Stimulated activated CD4-positive, alpha-beta T cell treated with anti-CD3 and anti-CD28 coated beads, Interleukin-15, amount 100 ng/mL, for 48 hours (primary cell): ENCODE measurements at regions not wholly inside any gene's neighbourhood (a gene's known extent, or its start where the extent isn't known, plus 50 kb on each side); places are given as distances from the start of the nearest gene placed in this dataset.

Experiments
- DNase-seq, 2 donors: peaks; one replicate each; pipeline ENCODE4 v3.0.0-alpha.2; 2020; ENCODE audit warnings: low read depth in 2 of 2

GRCh38 chr13:50318887-50319286 lies 303.6 kb downstream of the KCNRG start:
- no peak for DNase-seq

DNA sequence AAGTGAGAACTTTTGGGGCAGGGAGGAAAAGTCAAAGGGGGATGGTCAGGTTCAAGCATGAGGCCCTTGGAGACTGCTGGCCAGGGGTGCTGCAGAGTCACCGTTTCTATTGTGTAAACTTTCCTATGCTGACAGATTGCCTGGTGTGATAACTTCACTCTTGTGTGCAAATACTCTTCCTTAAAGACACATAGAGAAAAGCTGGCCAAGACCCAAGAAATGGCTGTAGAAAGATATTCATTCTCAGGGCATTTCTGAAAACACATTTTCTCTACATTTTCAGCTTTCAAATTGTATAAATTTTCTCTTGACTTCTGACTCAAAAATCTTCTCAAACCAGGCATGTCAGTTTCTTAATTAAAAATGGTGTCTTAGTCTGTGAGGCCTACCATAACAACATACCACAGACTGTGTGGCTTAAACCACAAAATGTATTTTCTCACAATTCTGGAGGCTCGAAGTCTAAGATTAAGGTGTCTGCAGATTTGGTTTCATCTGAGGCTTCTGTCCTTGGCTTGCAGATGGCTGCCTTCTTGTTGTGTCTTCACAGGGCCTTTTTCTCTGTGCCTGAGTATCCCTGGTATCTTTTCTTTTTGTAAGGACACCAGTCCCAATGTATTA lies 304.5 kb downstream of the KCNRG start:
- no peak for DNase-seq

DNA sequence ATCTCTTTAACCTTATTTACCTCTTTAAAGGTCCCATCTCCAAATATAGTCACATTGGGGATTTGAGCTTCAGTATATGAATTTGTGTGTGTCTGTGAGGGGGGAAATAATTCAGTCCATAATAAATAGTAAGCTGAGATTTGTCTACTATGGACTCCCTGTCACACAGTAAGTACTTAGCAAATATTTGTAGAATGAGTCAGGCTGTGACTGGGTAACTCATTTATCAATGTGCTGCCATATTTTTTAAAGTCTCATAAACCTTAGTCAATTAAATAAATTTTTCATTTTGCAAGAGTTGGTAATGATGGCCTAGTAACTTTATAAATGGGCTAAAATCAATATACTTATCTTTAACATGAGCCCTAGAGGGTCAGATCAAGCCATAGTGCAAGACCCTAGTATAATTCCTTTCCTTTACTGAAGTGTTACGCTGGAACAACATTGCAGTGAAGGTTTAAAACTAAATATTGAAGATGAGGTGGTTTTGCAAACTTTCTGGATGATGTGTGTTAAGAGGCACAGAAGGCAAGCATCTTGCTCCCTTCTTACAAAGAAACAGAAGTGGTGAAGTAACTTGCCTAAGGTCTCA lies 305.1 kb downstream of the KCNRG start:
- no peak for DNase-seq

GRCh38 chr13:50322006-50322405 lies 306.8 kb downstream of the KCNRG start:
- DNase-seq: no peak

DNA sequence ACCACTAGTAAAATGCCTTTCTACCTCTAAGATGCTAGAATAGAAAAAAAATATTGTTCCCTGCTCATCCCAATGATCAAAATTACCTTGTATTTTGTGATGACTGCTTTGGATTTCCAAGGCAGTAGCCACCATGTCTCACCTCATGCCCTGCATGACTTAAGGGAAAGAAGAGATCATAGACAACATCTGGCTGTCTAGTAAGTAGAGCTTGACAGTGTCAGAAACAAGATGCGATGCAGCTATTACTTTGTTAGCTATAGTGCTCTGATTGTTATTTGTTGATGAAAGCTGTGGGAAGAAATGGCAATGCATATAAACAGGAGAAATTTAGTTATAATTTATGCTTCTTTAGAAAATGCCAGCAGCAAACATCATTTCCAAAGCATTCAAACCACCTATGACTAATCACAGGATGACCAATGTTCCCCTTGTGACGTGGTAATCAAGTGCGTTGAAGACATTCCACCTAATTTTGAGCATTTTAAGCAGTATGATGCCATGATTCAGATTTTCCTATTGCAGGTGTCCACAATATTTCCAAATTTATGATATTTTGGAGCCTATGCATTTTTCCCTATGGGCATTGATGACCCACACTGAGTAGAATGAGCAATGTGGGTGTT lies 308.3 kb downstream of the KCNRG start:
- DNase-seq: no peak

GRCh38 chr13:50326271-50326670 lies 311.0 kb downstream of the KCNRG start:
- no peak for DNase-seq

DNA sequence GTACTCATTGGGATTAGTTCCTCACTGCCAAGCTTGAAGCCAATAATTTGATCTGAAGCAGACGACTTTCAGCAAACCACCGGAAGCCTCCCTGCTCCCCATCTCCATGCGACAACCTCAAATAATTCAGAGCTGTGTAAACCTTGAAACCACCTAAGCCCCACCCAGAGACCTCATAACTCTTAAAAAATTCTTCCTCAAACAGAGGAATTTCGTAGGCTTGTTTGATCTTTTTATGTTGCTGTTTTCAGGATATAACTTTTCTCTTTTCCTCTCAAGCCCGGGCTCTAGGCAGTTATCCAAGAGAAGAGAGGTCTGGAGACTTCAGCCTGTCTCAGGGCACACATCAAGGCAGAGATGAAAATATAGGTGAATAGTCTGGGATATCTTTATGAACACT lies 311.6 kb downstream of the KCNRG start:
- DNase-seq: no peak

DNA sequence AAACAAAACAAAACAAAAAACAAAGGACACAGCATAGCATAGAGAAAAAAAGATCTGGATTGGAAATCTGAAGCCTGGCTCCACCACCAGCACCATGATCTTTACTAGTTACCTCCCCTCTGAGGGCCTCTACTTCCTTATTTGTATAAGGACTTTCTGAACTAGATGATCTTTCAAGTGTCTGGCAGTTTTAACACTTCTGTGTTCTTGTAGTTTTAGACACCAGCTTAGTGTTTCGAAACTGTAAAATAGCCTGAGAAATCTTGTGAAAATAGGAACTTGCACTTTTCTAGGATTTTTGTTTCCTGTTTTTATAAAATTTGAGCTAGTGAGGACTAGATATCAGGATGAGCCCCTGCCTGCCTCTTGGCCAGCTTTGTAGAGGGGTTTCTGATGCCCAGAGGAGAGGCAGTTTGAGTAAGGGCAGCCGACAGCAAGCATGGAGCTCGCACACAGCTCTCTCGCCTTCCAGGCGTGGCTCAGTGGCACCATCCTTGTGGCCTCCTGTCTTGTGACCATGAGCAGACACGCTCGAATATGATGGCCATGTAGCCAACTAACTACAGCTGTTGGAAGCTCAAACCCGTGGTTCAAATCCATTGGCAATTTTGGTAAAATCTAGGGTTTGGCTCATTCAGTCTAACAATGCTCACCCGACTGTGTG lies 319.0 kb downstream of the KCNRG start:
- DNase-seq: no peak

- no peak for DNase-seq
Measured at GRCh38 chr13:50334944-50335343, 319.7 kb downstream of the KCNRG start.

- DNase-seq: no peak
Measured at GRCh38 chr13:50339271-50339670, 324.0 kb downstream of the KCNRG start.

- DNase-seq: no peak
Measured at GRCh38 chr13:50340146-50340545, 324.9 kb downstream of the KCNRG start.

- no peak for DNase-seq
Measured at GRCh38 chr13:50340551-50341287, 325.5 kb downstream of the KCNRG start.

DNA sequence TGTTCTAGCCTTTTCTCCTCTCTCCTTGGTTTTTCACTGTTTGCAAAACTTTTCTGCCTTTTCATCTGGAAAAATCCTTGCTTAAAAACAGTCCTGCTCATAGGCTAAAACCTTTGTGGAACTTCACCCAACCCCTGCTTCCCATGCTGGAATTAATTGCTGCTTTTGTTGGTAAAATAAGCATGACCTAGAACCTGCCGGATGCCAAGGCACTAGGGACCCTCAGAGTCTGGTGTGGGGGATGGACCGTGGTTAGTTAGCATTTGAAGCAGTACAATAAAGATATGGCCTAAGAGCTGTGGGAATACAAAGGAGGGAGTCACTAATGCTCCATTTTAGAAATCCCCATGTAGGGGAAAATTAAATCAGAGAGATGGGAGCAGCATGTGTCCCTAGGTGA lies 326.3 kb downstream of the KCNRG start:
- DNase-seq: no peak

GRCh38 chr13:50344717-50345116 lies 329.5 kb downstream of the KCNRG start:
- DNase-seq: no peak

DNA sequence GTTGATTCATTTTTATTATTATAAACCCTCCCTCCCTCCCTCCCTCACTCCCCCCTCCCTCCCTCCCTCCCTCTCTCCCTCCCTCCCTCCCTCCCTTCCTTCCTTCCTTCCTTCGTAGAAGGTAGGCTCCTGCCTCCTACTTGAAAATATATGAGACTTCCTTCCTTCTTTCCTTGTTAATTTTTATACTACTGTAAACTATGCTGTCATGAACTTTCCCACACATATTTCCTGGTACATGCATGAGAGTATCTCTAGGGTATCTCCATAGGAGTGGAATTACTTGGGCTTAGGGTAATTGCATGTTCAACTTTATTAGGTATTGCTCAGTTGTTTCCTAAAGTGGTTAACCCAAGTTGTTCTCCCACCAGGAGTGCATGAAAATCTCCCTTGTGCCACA lies 330.6 kb downstream of the KCNRG start:
- DNase-seq: no peak

- DNase-seq: no peak
Measured at GRCh38 chr13:50348371-50348770, 333.1 kb downstream of the KCNRG start.

DNA sequence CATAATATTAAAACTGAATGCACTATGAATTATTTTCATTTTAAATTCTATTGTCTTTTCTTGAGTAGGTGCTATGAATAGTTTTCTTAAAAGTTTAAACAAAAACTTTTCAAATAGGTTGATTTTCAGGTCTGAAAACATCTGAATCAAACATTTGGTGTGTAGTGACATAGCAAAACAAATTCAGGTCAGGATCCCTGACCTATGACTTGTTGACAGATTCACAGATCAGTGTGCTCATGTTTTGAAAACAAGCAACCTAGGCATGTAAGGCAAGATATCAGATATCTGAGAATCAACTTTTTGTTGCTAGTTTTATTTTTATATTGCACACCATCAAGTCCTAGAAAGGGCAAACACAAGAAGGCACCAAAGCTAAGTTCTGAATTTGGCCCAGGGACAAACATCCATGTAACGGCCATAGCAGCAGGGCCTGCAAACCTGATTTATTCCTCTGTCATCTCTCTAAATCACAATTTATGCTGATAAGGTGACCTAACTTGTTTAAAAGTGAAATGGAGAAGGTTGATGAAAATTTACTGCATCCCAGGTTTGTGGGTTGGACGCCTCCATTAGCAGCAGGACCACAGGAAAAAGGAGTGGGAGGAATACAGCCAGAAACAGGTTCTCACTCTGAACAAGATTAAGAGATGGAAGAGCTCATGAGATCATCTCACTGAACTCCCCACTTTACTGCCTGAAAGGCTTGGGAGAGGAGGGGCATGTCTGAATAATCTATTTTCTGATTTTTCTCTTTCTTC lies 337.7 kb downstream of the KCNRG start:
- DNase-seq: no peak

- DNase-seq: no peak
Measured at GRCh38 chr13:50353651-50354415, 338.6 kb downstream of the KCNRG start.

- no peak for DNase-seq
Measured at GRCh38 chr13:50355797-50356196, 340.6 kb downstream of the KCNRG start.

DNA sequence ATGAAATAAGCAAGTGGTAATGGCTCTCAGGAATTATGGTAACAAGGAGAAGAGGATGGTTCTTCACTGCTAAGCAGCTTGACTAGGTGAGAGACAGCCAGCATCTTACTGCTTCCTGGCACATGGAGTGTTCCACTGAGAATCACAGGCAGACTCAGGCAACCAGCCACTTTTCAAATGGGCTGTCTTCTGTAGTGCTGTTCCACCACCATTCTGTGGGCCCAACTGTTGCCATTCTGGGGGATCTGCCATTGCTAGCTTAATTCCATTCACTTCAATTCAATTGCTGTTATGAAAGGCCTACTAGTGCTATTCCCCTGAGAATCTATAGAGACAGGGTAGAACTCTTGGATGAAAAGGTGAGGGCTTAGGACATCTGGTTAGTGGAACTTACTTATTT lies 341.9 kb downstream of the KCNRG start:
- no peak for DNase-seq

GRCh38 chr13:50357586-50358118 lies 342.4 kb downstream of the KCNRG start:
- no peak for DNase-seq
